Lung (tissue), 11 donors: ENCODE measurements at regions not wholly inside any gene's neighbourhood (a gene's known extent, or its start where the extent isn't known, plus 50 kb on each side); places are given as distances from the start of the nearest gene placed in this dataset.

Experiments
- ATAC-seq: fragments of 200-7000 bp; cut with Tn5 transposase; one replicate; pipeline ENCODE4 v1.9.1; 2020; ENCODE audit warnings: moderate number of reproducible peaks; ENCODE audit not compliant: insufficient read depth, low FRiP score
- DNase-seq, 3 donors: peaks; one replicate each; pipeline ENCODE4 v3.0.0-alpha.2; 2013 to 2017
- H3K27ac ChIP-seq, 2 donors: one replicate each; pipeline ENCODE4 v1.5.1; 2013; ENCODE audit warnings: mild to moderate bottlenecking in 2 of 2, moderate library complexity in 2 of 2, control low read depth in 1 of 2, inconsistent platforms in 1 of 2, low read depth in 1 of 2, low read length in 1 of 2
- H3K27me3 ChIP-seq, 3 donors: one replicate each; pipeline ENCODE4 v1.5.1; 2013; ENCODE audit warnings: low read length in 2 of 3; ENCODE audit not compliant: control insufficient read depth in 3 of 3, insufficient read depth in 3 of 3
- H3K36me3 ChIP-seq, 4 donors: one replicate each; pipeline ENCODE4 v1.5.1; 2013; ENCODE audit warnings: low read length in 4 of 4, mild to moderate bottlenecking in 1 of 4, moderate library complexity in 1 of 4; ENCODE audit not compliant: control insufficient read depth in 4 of 4, insufficient read depth in 4 of 4
- H3K4me1 ChIP-seq, 5 donors: one replicate each; pipeline ENCODE4 v1.5.1; 2013; ENCODE audit warnings: low read length in 5 of 5, mild to moderate bottlenecking in 2 of 5, moderate library complexity in 1 of 5; ENCODE audit not compliant: control insufficient read depth in 5 of 5, insufficient read depth in 5 of 5
- H3K4me3 ChIP-seq: one replicate; pipeline ENCODE4 v1.5.1; 2013; ENCODE audit warnings: mild to moderate bottlenecking, control low read depth, moderate library complexity
- H3K9ac ChIP-seq, 2 donors: one replicate each; pipeline ENCODE4 v1.5.1; 2013; ENCODE audit warnings: low read length in 2 of 2, control low read depth in 1 of 2; ENCODE audit not compliant: insufficient read depth in 1 of 2
- H3K9me3 ChIP-seq, 4 donors: one replicate each; pipeline ENCODE4 v1.5.1; 2013; ENCODE audit warnings: low read length in 3 of 4, mild to moderate bottlenecking in 1 of 4, moderate library complexity in 1 of 4; ENCODE audit not compliant: control insufficient read depth in 4 of 4, insufficient read depth in 3 of 4
- CTCF ChIP-seq: IDR thresholded peaks from 2 replicates; pipeline ENCODE4 v1.5.1; 2012; ENCODE audit warnings: mild to moderate bottlenecking; ENCODE audit errors: control extremely low read depth, extremely low read depth
- WGBS, 2 donors: extraction: QIAGEN DNeasy Blood & Tissue Kit; methylation state at CpG; one replicate each; pipeline ENCODE4 v1.1.7; 2013; 5-methylcytosine and 5-hydroxymethylcytosine counted together
- donor health status: control.
- donor health status: control.
- donor health status: Bipolar disorder and iron deficiency.
- donor health status: healthy.
- donor health status: DM: yes; HTN: yes; CAD: no.

- no peak overlapping the region for H3K9ac ChIP-seq
- 79 to 94% methylated on average over 3 of the region's 3 CpGs for WGBS, 2 donors
Measured at GRCh38 chr4:161254375-161254774, 909.4 kb downstream of the FSTL5 start.

GRCh38 chr4:161252520-161253141, 911.2 kb downstream of the FSTL5 start:
- H3K9ac ChIP-seq = no peak overlapping the region
- H3K4me3 ChIP-seq = no peak overlapping the region
- H3K27me3 ChIP-seq = no peaks in the 10 kb centered on the region
- WGBS, 2 donors = 58 to 61% methylated on average over 6 of the region's 6 CpGs
- no peak for TF ChIP-seq CTCF
- no peaks in the 10 kb centered on the region for H3K36me3 ChIP-seq
- ATAC-seq = peak; percentile 24
- H3K27ac ChIP-seq = no peak overlapping the region
- H3K9me3 ChIP-seq = peaks cover 0 to 29% (median 16%) of the 10 kb centered on the region in 4 donors
- H3K4me1 ChIP-seq = no peaks in the 10 kb centered on the region
- no peak for DNase-seq

More at GRCh38 chr4:161254375-161254774, 909.4 kb downstream of the FSTL5 start:
- Histone ChIP-seq H3K27ac (no peak overlapping the region), H3K9me3 (peaks cover 0 to 23% (median 16%) of the 10 kb centered on the region in 4 donors), H3K4me1 (no peaks in the 10 kb centered on the region), H3K4me3 (no peak overlapping the region), H3K36me3 (no peaks in the 10 kb centered on the region), H3K27me3 (no peaks in the 10 kb centered on the region)
- no peak for TF ChIP-seq CTCF
- DNase-seq = no peak
- ATAC-seq = no peak

GRCh38 chr4:161249779-161250440, 913.9 kb downstream of the FSTL5 start:
- peaks cover 0 to 16% (median under 1%) of the 10 kb centered on the region in 4 donors for H3K9me3 ChIP-seq
- DNase-seq (no peak), ATAC-seq (no peak)
- no peaks in the 10 kb centered on the region for H3K36me3 ChIP-seq
- no peaks in the 10 kb centered on the region for H3K4me1 ChIP-seq
- 88 to 90% methylated on average over 8 of the region's 8 CpGs for WGBS, 2 donors
- no peaks in the 10 kb centered on the region for H3K27me3 ChIP-seq
- no peak overlapping the region for H3K27ac ChIP-seq
- TF ChIP-seq CTCF = no peak
- no peak overlapping the region for H3K9ac ChIP-seq
- H3K4me3 ChIP-seq = no peak overlapping the region
